ENCODE measurements at regions not wholly inside any gene's neighbourhood (a gene's known extent, or its start where the extent isn't known, plus 50 kb on each side); places are given as distances from the start of the nearest gene placed in this dataset.

- Histone ChIP-seq H3K9ac (ENCODE audit: low read depth, low read length) (no peak overlapping the region), H3K27ac (ENCODE audit: low read length) (no peak overlapping the region), H3K36me3 (ENCODE audit: insufficient read depth, low read length) (no peaks in the 10 kb centered on the region), H3K9me3 (ENCODE audit: insufficient read depth, low read length, severe bottlenecking) (no peaks in the 10 kb centered on the region), H2AFZ (ENCODE audit: low read depth, low read length) (no peak overlapping the region), H3K4me3 (ENCODE audit: low read depth in 1 of 2, low read length in 2 of 2) (no peak overlapping the region), H3K4me1 (ENCODE audit: insufficient read depth, low read length) (no peaks in the 10 kb centered on the region), H4K20me1 (ENCODE audit: insufficient read depth, low read length) (no peaks in the 10 kb centered on the region), H3K4me2 (ENCODE audit: insufficient read depth, low read length) (no peak overlapping the region), H3K27me3 (ENCODE audit: insufficient read depth, low read length, poor library complexity) (no peaks in the 10 kb centered on the region), H3K79me2 (ENCODE audit: insufficient read depth, low read length) (no peaks in the 10 kb centered on the region)
- no peak for ATAC-seq (ENCODE audit: insufficient read depth, low read depth)
- DNase-seq, result no peak
- TF ChIP-seq EZH2 (IDR thresholded peaks at IDR 0.05; ENCODE audit: borderline replicate concordance, low read depth, low read length, severe bottlenecking), result no peak
- no peak for TF ChIP-seq CTCF (IDR thresholded peaks at IDR 0.05; ENCODE audit: borderline replicate concordance, extremely low read depth, low read length, poor library complexity, severe bottlenecking)
Observed at GRCh38 chrY:12537226-12537854, 163.7 kb upstream of the USP9Y start.

GRCh38 chrY:12546746-12547420 lies 154.1 kb upstream of the USP9Y start:
- DNase-seq (no peak), ATAC-seq (ENCODE audit: insufficient read depth, low read depth) (no peak)
- 0 out of 2 replicates have a peak overlapping the region, but pooled peaks have one; percentile 9 for H2AFZ ChIP-seq (ENCODE audit: low read depth, low read length)
- no peaks in the 10 kb centered on the region for H4K20me1 ChIP-seq (ENCODE audit: insufficient read depth, low read length)
- TF ChIP-seq EZH2 (IDR thresholded peaks at IDR 0.05; ENCODE audit: borderline replicate concordance, low read depth, low read length, severe bottlenecking) (no peak), CTCF (IDR thresholded peaks at IDR 0.05; ENCODE audit: borderline replicate concordance, extremely low read depth, low read length, poor library complexity, severe bottlenecking) (no peak)
- peaks cover 13% of the 10 kb centered on the region for H3K4me1 ChIP-seq (ENCODE audit: insufficient read depth, low read length)
- H3K9me3 ChIP-seq (ENCODE audit: insufficient read depth, low read length, severe bottlenecking), result no peaks in the 10 kb centered on the region
- no peaks in the 10 kb centered on the region for H3K79me2 ChIP-seq (ENCODE audit: insufficient read depth, low read length)
- H3K36me3 ChIP-seq (ENCODE audit: insufficient read depth, low read length), result no peaks in the 10 kb centered on the region
- H3K4me3 ChIP-seq (ENCODE audit: low read depth in 1 of 2, low read length in 2 of 2), result no peak overlapping the region
- H3K4me2 ChIP-seq (ENCODE audit: insufficient read depth, low read length), result no peak overlapping the region
- no peaks in the 10 kb centered on the region for H3K27me3 ChIP-seq (ENCODE audit: insufficient read depth, low read length, poor library complexity)
- no peak overlapping the region for H3K9ac ChIP-seq (ENCODE audit: low read depth, low read length)
- no peak overlapping the region for H3K27ac ChIP-seq (ENCODE audit: low read length)

GRCh38 chrY:12552471-12553283 lies 148.4 kb upstream of the USP9Y start:
- ATAC-seq (ENCODE audit: insufficient read depth, low read depth), result peak; percentile 82
- H3K4me1 ChIP-seq (ENCODE audit: insufficient read depth, low read length), result peaks cover 35% of the 10 kb centered on the region
- no peak overlapping the region for H3K4me3 ChIP-seq (ENCODE audit: low read depth in 1 of 2, low read length in 2 of 2)
- 0 out of 2 replicates have a peak overlapping the region, but pooled peaks have one; percentile 12 for H3K9ac ChIP-seq (ENCODE audit: low read depth, low read length)
- peak; percentile 36 for DNase-seq
- no peaks in the 10 kb centered on the region for H4K20me1 ChIP-seq (ENCODE audit: insufficient read depth, low read length)
- H2AFZ ChIP-seq (ENCODE audit: low read depth, low read length), result no peak overlapping the region
- H3K27ac ChIP-seq (ENCODE audit: low read length), result peak overlapping the region; percentile 67
- TF ChIP-seq CTCF (IDR thresholded peaks at IDR 0.05; ENCODE audit: borderline replicate concordance, extremely low read depth, low read length, poor library complexity, severe bottlenecking), result no peak
- no peak for TF ChIP-seq EZH2 (IDR thresholded peaks at IDR 0.05; ENCODE audit: borderline replicate concordance, low read depth, low read length, severe bottlenecking)
- H3K79me2 ChIP-seq (ENCODE audit: insufficient read depth, low read length), result no peaks in the 10 kb centered on the region
- no peaks in the 10 kb centered on the region for H3K36me3 ChIP-seq (ENCODE audit: insufficient read depth, low read length)
- H3K4me2 ChIP-seq (ENCODE audit: insufficient read depth, low read length), result no peak overlapping the region
- no peaks in the 10 kb centered on the region for H3K9me3 ChIP-seq (ENCODE audit: insufficient read depth, low read length, severe bottlenecking)
- H3K27me3 ChIP-seq (ENCODE audit: insufficient read depth, low read length, poor library complexity), result no peaks in the 10 kb centered on the region
